Panc1 (cell line): ENCODE measurements at regions not wholly inside any gene's neighbourhood (a gene's known extent, or its start where the extent isn't known, plus 50 kb on each side); places are given as distances from the start of the nearest gene placed in this dataset.

ENCODE experiments used
- POLR2AphosphoS5 ChIP-seq: IDR thresholded peaks from 2 replicates; pipeline ENCODE4 v1.6.1; 2012; ENCODE audit warnings: mild to moderate bottlenecking, low read depth, low read length, moderate library complexity
- SIN3A ChIP-seq: IDR thresholded peaks from 2 replicates; pipeline ENCODE4 v1.6.1; 2012; ENCODE audit warnings: low read depth, mild to moderate bottlenecking, low read length, moderate library complexity, borderline replicate concordance; ENCODE audit not compliant: insufficient read depth
- TCF7L2 ChIP-seq: IDR thresholded peaks from 2 replicates; pipeline ENCODE4 v1.6.1; 2011; ENCODE audit warnings: mild to moderate bottlenecking, low read depth, low read length, inconsistent platforms
- TF ChIP-seq, protein P1 (sequence below): fragments of 450-650 bp; IDR thresholded peaks from 2 replicates; pipeline ENCODE4 v1.5.1; 2017; ENCODE audit warnings: mild to moderate bottlenecking

DNA sequence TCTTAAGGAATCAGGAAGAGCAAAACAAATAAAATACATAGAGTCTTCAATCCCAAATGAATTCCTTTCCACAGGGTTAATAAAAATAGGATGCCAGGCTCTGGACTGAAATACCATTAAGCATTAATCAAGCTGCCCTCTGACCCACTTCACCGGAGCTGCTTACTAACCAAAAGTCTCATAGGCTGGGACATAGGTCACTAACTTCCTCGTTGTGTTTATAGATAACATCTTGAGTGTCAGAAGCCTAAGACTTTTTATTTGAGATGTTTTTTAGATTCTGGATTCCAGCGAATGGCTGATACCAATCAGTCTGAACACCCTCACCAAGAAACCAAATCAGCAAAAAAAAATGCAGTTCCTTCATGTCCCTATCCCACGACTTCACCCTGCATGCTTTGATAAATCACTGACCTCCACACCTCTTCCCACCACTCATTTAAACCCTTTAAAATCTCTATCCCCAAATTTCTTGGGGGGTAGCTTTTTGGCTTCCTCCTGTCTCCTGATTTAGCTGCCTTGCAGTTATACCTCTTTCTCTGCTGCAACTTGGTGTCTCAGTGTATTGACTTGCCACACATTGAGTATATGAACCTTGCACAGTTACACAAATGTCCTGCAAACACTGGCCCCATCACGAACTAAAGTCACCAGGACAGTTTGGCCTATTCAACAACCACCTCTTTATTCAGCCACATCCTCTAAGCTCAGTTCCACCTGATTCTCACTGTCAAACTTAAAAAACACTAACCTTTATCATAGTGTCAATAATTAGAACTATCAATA, 399.3 kb downstream of the METTL4 start:
- TF ChIP-seq POLR2AphosphoS5 = no peak
- TF ChIP-seq, protein P1, sequence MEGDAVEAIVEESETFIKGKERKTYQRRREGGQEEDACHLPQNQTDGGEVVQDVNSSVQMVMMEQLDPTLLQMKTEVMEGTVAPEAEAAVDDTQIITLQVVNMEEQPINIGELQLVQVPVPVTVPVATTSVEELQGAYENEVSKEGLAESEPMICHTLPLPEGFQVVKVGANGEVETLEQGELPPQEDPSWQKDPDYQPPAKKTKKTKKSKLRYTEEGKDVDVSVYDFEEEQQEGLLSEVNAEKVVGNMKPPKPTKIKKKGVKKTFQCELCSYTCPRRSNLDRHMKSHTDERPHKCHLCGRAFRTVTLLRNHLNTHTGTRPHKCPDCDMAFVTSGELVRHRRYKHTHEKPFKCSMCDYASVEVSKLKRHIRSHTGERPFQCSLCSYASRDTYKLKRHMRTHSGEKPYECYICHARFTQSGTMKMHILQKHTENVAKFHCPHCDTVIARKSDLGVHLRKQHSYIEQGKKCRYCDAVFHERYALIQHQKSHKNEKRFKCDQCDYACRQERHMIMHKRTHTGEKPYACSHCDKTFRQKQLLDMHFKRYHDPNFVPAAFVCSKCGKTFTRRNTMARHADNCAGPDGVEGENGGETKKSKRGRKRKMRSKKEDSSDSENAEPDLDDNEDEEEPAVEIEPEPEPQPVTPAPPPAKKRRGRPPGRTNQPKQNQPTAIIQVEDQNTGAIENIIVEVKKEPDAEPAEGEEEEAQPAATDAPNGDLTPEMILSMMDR = no peak
- TF ChIP-seq SIN3A = no peak
- no peak for TF ChIP-seq TCF7L2
